ENCODE measurements at regions not wholly inside any gene's neighbourhood (a gene's known extent, or its start where the extent isn't known, plus 50 kb on each side); places are given as distances from the start of the nearest gene placed in this dataset.
A peak's percentile ranks its signal among the peaks of the same experiment; 100 is the strongest.

GRCh38 chr15:96052572-96053030, 277.9 kb upstream of the NR2F2 start:
- Histone ChIP-seq H4K5ac (ENCODE audit: insufficient read length, low read depth, low read length) (no peak overlapping the region), H3K4me3 (ENCODE audit: extremely low read depth in 1 of 4, insufficient read depth in 2 of 4, low read depth in 3 of 4, low read length in 4 of 4) (peak overlapping the region; percentile 11 to 57 (median 35); a peak in 7 of 8 replicates), H2BK120ac (replicated peaks; ENCODE audit: low read depth, low read length) (no peak overlapping the region), H3K27ac (ENCODE audit: low read depth, low read length) (no peak overlapping the region), H2BK15ac (ENCODE audit: low read length) (no peak overlapping the region), H4K20me1 (replicated peaks in 1 of 2; ENCODE audit: control insufficient read depth in 1 of 2, insufficient read depth in 2 of 2, low read length in 2 of 2) (peaks cover 0 to 2% of the 10 kb centered on the region in 2 experiments), H4K8ac (ENCODE audit: extremely low read depth, insufficient read depth, low read length) (peak overlapping the region; percentile 85), H3K18ac (ENCODE audit: extremely low read depth, low read length) (no peak overlapping the region; the same call in 1 of the 2 replicates), H3K36me3 (ENCODE audit: control insufficient read depth in 2 of 4, insufficient read depth in 4 of 4, low read length in 3 of 4) (0 out of 8 replicates have a peak, but pooled peaks cover 0 to 2% (median 0%) of the 10 kb centered on the region in 4 experiments), H2AK5ac (ENCODE audit: low read depth, low read length) (no peak overlapping the region), H3K23ac (ENCODE audit: insufficient read length) (no peak overlapping the region), H3K79me1 (ENCODE audit: low read depth, low read length) (no peaks in the 10 kb centered on the region), H3K9ac (replicated peaks in 1 of 4; ENCODE audit: extremely low read depth in 1 of 4, low read depth in 3 of 4, low read length in 3 of 4) (no peak overlapping the region), H3K56ac (replicated peaks; ENCODE audit: insufficient read length, low read depth, low read length) (no peak overlapping the region), H2AFZ (ENCODE audit: low read length) (no peak overlapping the region), H4K91ac (replicated peaks; ENCODE audit: insufficient read length, low read length) (no peak overlapping the region), H3K27me3 (replicated peaks in 1 of 4; ENCODE audit: control insufficient read depth in 3 of 4, extremely low read depth in 1 of 4, insufficient read depth in 3 of 4, low read length in 3 of 4) (peaks cover 28 to 71% (median 51%) of the 10 kb centered on the region in 4 experiments), H2BK5ac (ENCODE audit: low read depth, low read length) (no peak overlapping the region), H3K4me2 (ENCODE audit: insufficient read depth in 1 of 2, low read depth in 2 of 2, low read length in 2 of 2) (peak overlapping the region; percentile 82 to 91), H3K79me2 (ENCODE audit: control insufficient read depth in 1 of 2, insufficient read depth in 2 of 2, low read length in 2 of 2) (no peaks in the 10 kb centered on the region), H3K4ac (replicated peaks; ENCODE audit: insufficient read length, low read depth, low read length) (no peak overlapping the region), H3K14ac (ENCODE audit: insufficient read length) (no peak overlapping the region), H3K23me2 (ENCODE audit: low read depth, low read length) (peaks cover 8% of the 10 kb centered on the region; the same call in 1 of the 2 replicates), H2BK12ac (ENCODE audit: low read depth, low read length) (no peak overlapping the region), H3K9me3 (ENCODE audit: insufficient read depth in 2 of 2, low read depth in 1 of 2, low read length in 1 of 2) (no peaks in the 10 kb centered on the region), H3K4me1 (replicated peaks in 1 of 4; ENCODE audit: control insufficient read depth in 3 of 4, insufficient read depth in 4 of 4, low read length in 3 of 4) (peaks cover 0 to 8% (median 6%) of the 10 kb centered on the region in 4 experiments; a peak in 4 of 7 replicates), H2BK20ac (ENCODE audit: low read length) (no peak overlapping the region)
- TF ChIP-seq POU5F1 (IDR thresholded peaks at IDR 0.05; ENCODE audit: low read depth, low read length), result no peak
- TF ChIP-seq SP2 (IDR thresholded peaks at IDR 0.05; ENCODE audit: low read length), result no peak
- TF ChIP-seq RBBP5 (IDR thresholded peaks at IDR 0.05; ENCODE audit: borderline replicate concordance, low read depth, low read length), result no peak
- TF ChIP-seq CREB1 (IDR thresholded peaks at IDR 0.05), result no peak
- TF ChIP-seq SIN3A (conservative IDR thresholded peaks at IDR 0.05 in 1 of 2, IDR thresholded peaks at IDR 0.05 in 1 of 2; ENCODE audit: low read depth in 1 of 2, low read length in 2 of 2), result no peak
- no peak for TF ChIP-seq CBX5 (IDR thresholded peaks at IDR 0.05; ENCODE audit: low read depth, low read length)
- peak in 1 of 2 experiments; percentile 65 for DNase-seq (ENCODE audit: low read depth in 1 of 2, low spot score in 2 of 2)
- ChIA-PET CTCF (ENCODE audit: partially characterized antibody) (interaction anchor here (0.9 to 1.5 kb wide), 3 partner anchors 24 to 258 kb away, joined by 3 read pairs; no protein-coding TSS in a partner anchor), POLR2A (ENCODE audit: partially characterized antibody) (interaction anchor here (1.6 kb wide), 1 partner anchor 16 kb away, joined by 3 read pairs; no protein-coding TSS in a partner anchor)
- WGBS, 2 experiments (ENCODE audit: extremely low coverage in 1 of 2, insufficient coverage in 1 of 2, insufficient read length in 1 of 2, insufficient replicate concordance in 2 of 2, low coverage in 1 of 2, low lambda C conversion rate in 2 of 2, missing lambda C conversion rate in 1 of 2), result 5% methylated on average over 12 of the region's 18 CpGs; no CpG with 5 or more reads in 1 of the 2 experiments
- no peak for FAIRE-seq

Measured in H1 (cell line).